Panc1 (cell line): ENCODE measurements at regions not wholly inside any gene's neighbourhood (a gene's known extent, or its start where the extent isn't known, plus 50 kb on each side); places are given as distances from the start of the nearest gene placed in this dataset.

Experiments
- ATAC-seq: fragments of 200-7000 bp; cut with Tn5 transposase; 2 replicates; pipeline ENCODE4 v1.9.1; 2020; ENCODE audit warnings: mild to moderate bottlenecking, moderate library complexity
- BruUV-seq: library from RNA; stranded (reverse); fragments of 400-500 nt; replicated peaks from 2 replicates; lab custom pipeline; 2021; lab: Mats Ljungman, UMichigan
- CTCF ChIA-PET: fragments of 300-600 bp; sonication (Branson Sonifier 250); formaldehyde crosslinking; loops from one replicate; lab custom pipeline; 2022; ENCODE audit warnings: antibody characterized with exemption; lab: Charles Lee
- POLR2A ChIA-PET: fragments of 300-600 bp; sonication (Branson Sonifier 250); formaldehyde crosslinking; loops from one replicate; lab custom pipeline; 2022; ENCODE audit warnings: antibody characterized with exemption; lab: Charles Lee
- DNase-seq: peaks from one replicate; pipeline ENCODE4 v3.0.0-alpha.2; 2010; ENCODE audit warnings: low read depth, low spot score
- H3K27ac ChIP-seq: 2 replicates; pipeline ENCODE4 v1.5.1; 2011; ENCODE audit warnings: mild to moderate bottlenecking, low read length, inconsistent platforms
- H3K27me3 ChIP-seq: fragments of 200-500 bp; sonication (Bioruptor generic); 2 replicates; pipeline ENCODE4 v1.6.0; 2014; ENCODE audit warnings: low read length, inconsistent platforms; ENCODE audit not compliant: control insufficient read depth, insufficient read depth
- H3K36me3 ChIP-seq: fragments of 200-500 bp; sonication (Bioruptor generic); 2 replicates; pipeline ENCODE4 v1.5.1; 2014; ENCODE audit warnings: inconsistent platforms, mild to moderate bottlenecking, low read length, moderate library complexity; ENCODE audit not compliant: control insufficient read depth, insufficient read depth
- H3K4me1 ChIP-seq: 2 replicates; pipeline ENCODE4 v1.5.1; 2011; ENCODE audit warnings: inconsistent platforms, mild to moderate bottlenecking, low read length, moderate library complexity; ENCODE audit not compliant: control insufficient read depth, insufficient read depth
- H3K4me3 ChIP-seq, 2 experiments: 2 replicates each; pipeline ENCODE4 v1.5.1; 2011 to 2012; ENCODE audit warnings: low read depth in 2 of 2, low read length in 2 of 2, mild to moderate bottlenecking in 2 of 2, inconsistent platforms in 1 of 2, moderate library complexity in 1 of 2
- H3K9me3 ChIP-seq: fragments of 200-500 bp; sonication (Bioruptor generic); 2 replicates; pipeline ENCODE4 v1.5.1; 2014; ENCODE audit warnings: low read depth, mild to moderate bottlenecking, inconsistent platforms, low read length, moderate library complexity; ENCODE audit not compliant: control insufficient read depth, insufficient read depth
- CTCF ChIP-seq: fragments of 450-650 bp; IDR thresholded peaks from 2 replicates; pipeline ENCODE4 v1.5.1; 2017; ENCODE audit warnings: mild to moderate bottlenecking
- POLR2AphosphoS5 ChIP-seq: IDR thresholded peaks from 2 replicates; pipeline ENCODE4 v1.6.1; 2012; ENCODE audit warnings: mild to moderate bottlenecking, low read depth, low read length, moderate library complexity
- REST ChIP-seq, 2 experiments: IDR thresholded peaks; 2 replicates each; pipeline ENCODE4 v1.6.1; 2011 to 2012; ENCODE audit warnings: low read depth in 2 of 2, control low read depth in 1 of 2, low read length in 1 of 2, mild to moderate bottlenecking in 1 of 2, moderate library complexity in 1 of 2; ENCODE audit not compliant: insufficient read depth in 1 of 2
- SIN3A ChIP-seq: IDR thresholded peaks from 2 replicates; pipeline ENCODE4 v1.6.1; 2012; ENCODE audit warnings: low read depth, mild to moderate bottlenecking, low read length, moderate library complexity, borderline replicate concordance; ENCODE audit not compliant: insufficient read depth
- TCF7L2 ChIP-seq: IDR thresholded peaks from 2 replicates; pipeline ENCODE4 v1.6.1; 2011; ENCODE audit warnings: mild to moderate bottlenecking, low read depth, low read length, inconsistent platforms
- in situ Hi-C: cut with HindIII; loops from 2 replicates; pipeline ENCODE4 v1.10.0; 2016; ENCODE audit warnings: low sequenced_read_pairs, low pct_unique_long_range_greater_than_20kb
- intact Hi-C: fragments of 100-400 bp; cut with micrococcal nuclease; formaldehyde crosslinking; loops from one replicate; pipeline ENCODE4 v1.10.0; 2022; ENCODE audit not compliant: unreplicated experiment

- DNase-seq, result peak; percentile 60
- ATAC-seq, result peak; percentile 89
- in situ Hi-C loops, result no loop called here
- BruUV-seq, result no TSS peak
- Histone ChIP-seq H3K9me3 (no peaks in the 10 kb centered on the region), H3K27me3 (peaks cover 35% of the 10 kb centered on the region), H3K4me3 (no peak overlapping the region), H3K36me3 (no peaks in the 10 kb centered on the region), H3K27ac (no peak overlapping the region), H3K4me1 (no peaks in the 10 kb centered on the region)
- CTCF ChIA-PET, result interaction anchor here (0.6 to 1.4 kb wide), 8 partner anchors 16 to 255 kb away, joined by 3 to 13 read pairs (median 3); no protein-coding TSS in a partner anchor
- intact Hi-C loops, result loop anchor here (1.0 to 5.0 kb wide), 2 partner anchors 95 to 328 kb away; no protein-coding TSS in a partner anchor
- POLR2A ChIA-PET, result interaction anchor here (0.5 kb wide), 1 partner anchor 69 kb away, joined by 6 read pairs; no protein-coding TSS in a partner anchor
- TF ChIP-seq SIN3A (no peak), POLR2AphosphoS5 (no peak), CTCF (peak; percentile 96), TCF7L2 (no peak), REST (IDR thresholded peaks at IDR 0.05; ENCODE audit: insufficient read depth in 1 of 2, low read depth in 2 of 2, low read length in 1 of 2) (no peak)
These were observed 174.7 kb downstream of the HERPUD2 start for GRCh38 chr7:35519971-35520809.

- no peak for TF ChIP-seq POLR2AphosphoS5
- no peak for TF ChIP-seq TCF7L2
- TF ChIP-seq SIN3A, result no peak
- no peak for TF ChIP-seq CTCF
- TF ChIP-seq REST (IDR thresholded peaks at IDR 0.05; ENCODE audit: insufficient read depth in 1 of 2, low read depth in 2 of 2, low read length in 1 of 2), result no peak
These were observed 176.2 kb downstream of the HERPUD2 start for GRCh38 chr7:35518767-35519166.

More at GRCh38 chr7:35518767-35519166, 176.2 kb downstream of the HERPUD2 start:
- no peaks in the 10 kb centered on the region for H3K4me1 ChIP-seq
- no peaks in the 10 kb centered on the region for H3K9me3 ChIP-seq
- no peak overlapping the region for H3K27ac ChIP-seq
- no peaks in the 10 kb centered on the region for H3K36me3 ChIP-seq
- in situ Hi-C loops (no loop called here), intact Hi-C loops (no loop called here)
- ChIA-PET POLR2A (no interaction called here), CTCF (no interaction called here)
- no peak overlapping the region for H3K4me3 ChIP-seq
- peaks cover 25% of the 10 kb centered on the region for H3K27me3 ChIP-seq
- ATAC-seq, result no peak
- BruUV-seq, result no TSS peak
- no peak for DNase-seq
